ENCODE measurements at regions not wholly inside any gene's neighbourhood (a gene's known extent, or its start where the extent isn't known, plus 50 kb on each side); places are given as distances from the start of the nearest gene placed in this dataset.
A peak's percentile ranks its signal among the peaks of the same experiment; 100 is the strongest.

GRCh38 chr19:28501976-28502375, 711.0 kb downstream of the UQCRFS1 start (continued):
- TF ChIP-seq ZNF398 (tag by site-specific recombination; IDR thresholded peaks at IDR 0.05) (0 out of 2 replicates have a peak, but pooled peaks have one; percentile 39), ZNF133 (tag by site-specific recombination; IDR thresholded peaks at IDR 0.05) (no peak), ZNF701 (tag by site-specific recombination; IDR thresholded peaks at IDR 0.05) (no peak), SP2 (tag by site-specific recombination; IDR thresholded peaks at IDR 0.05) (no peak), ZFHX2 (tag by site-specific recombination; conservative IDR thresholded peaks at IDR 0.05) (0 out of 2 replicates have a peak, but pooled peaks have one; percentile 6), ZNF354C (tag by site-specific recombination; IDR thresholded peaks at IDR 0.05; ENCODE audit: borderline replicate concordance, low read depth) (no peak), ZBTB8A (tag by site-specific recombination; IDR thresholded peaks at IDR 0.05) (no peak), SETDB1 (IDR thresholded peaks at IDR 0.05; ENCODE audit: insufficient read length, low read length) (no peak), ATF2 (tag by site-specific recombination; IDR thresholded peaks at IDR 0.05; ENCODE audit: low read depth) (no peak), ZNF704 (tag by site-specific recombination; IDR thresholded peaks at IDR 0.05) (no peak), ZNF514 (tag by site-specific recombination; IDR thresholded peaks at IDR 0.05) (no peak)

GRCh38 chr19:28500982-28501630, 711.8 kb downstream of the UQCRFS1 start:
- ChIA-PET POLR2A (no interaction called here), CTCF (interaction anchor here (0.7 to 1.3 kb wide), 5 partner anchors 17 to 675 kb away, joined by 3 read pairs; no protein-coding TSS in a partner anchor)
- peaks cover 20% of the 10 kb centered on the region for H3K4me1 ChIP-seq (ENCODE audit: control insufficient read depth, insufficient read depth, low read length)

GRCh38 chr19:28500296-28500695, 712.7 kb downstream of the UQCRFS1 start:
- CTCF ChIA-PET, result interaction anchor here (0.9 kb wide), 1 partner anchor 209 kb away, joined by 3 read pairs; no protein-coding TSS in a partner anchor
- Histone ChIP-seq H3K4me3 (ENCODE audit: low read depth, low read length) (no peak overlapping the region), H3K27ac (ENCODE audit: extremely low read depth, low read depth, low read length) (no peak overlapping the region), H3K36me3 (ENCODE audit: control insufficient read depth in 2 of 2, insufficient read depth in 1 of 2, low read length in 2 of 2) (peaks cover 0 to 9% of the 10 kb centered on the region in 2 experiments; a peak in 2 of 3 replicates), H3K4me1 (ENCODE audit: control insufficient read depth, insufficient read depth, low read length) (peaks cover 20% of the 10 kb centered on the region), H3K9me3 (ENCODE audit: control insufficient read depth, insufficient read depth, low read depth, low read length) (no peaks in the 10 kb centered on the region)
- TF ChIP-seq ZNF398 (tag by site-specific recombination; IDR thresholded peaks at IDR 0.05), result no peak
- TF ChIP-seq ZFP37 (tag by site-specific recombination; IDR thresholded peaks at IDR 0.05), result no peak
- no peak for TF ChIP-seq ZNF112 (tag by site-specific recombination; IDR thresholded peaks at IDR 0.05)
- TF ChIP-seq ZSCAN30 (tag by site-specific recombination; IDR thresholded peaks at IDR 0.05), result no peak
- TF ChIP-seq ZBTB26 (tag by site-specific recombination; optimal IDR thresholded peaks at IDR 0.05), result no peak
- no peak for TF ChIP-seq GLIS1 (tag by site-specific recombination; IDR thresholded peaks at IDR 0.05)
- no peak for TF ChIP-seq ZNF473 (tag by site-specific recombination; IDR thresholded peaks at IDR 0.05)
- no peak for TF ChIP-seq ZNF48 (tag by site-specific recombination; IDR thresholded peaks at IDR 0.05)
- TF ChIP-seq ZNF747 (tag by site-specific recombination; IDR thresholded peaks at IDR 0.05), result no peak
- TF ChIP-seq KLF8 (tag by site-specific recombination; IDR thresholded peaks at IDR 0.05), result no peak
- POLR2A ChIA-PET, result no interaction called here

More at GRCh38 chr19:28500982-28501630, 711.8 kb downstream of the UQCRFS1 start:
- H3K4me3 ChIP-seq (ENCODE audit: low read depth, low read length), result no peak overlapping the region
- peaks cover 0 to 9% of the 10 kb centered on the region in 2 experiments; a peak in 2 of 3 replicates for H3K36me3 ChIP-seq (ENCODE audit: control insufficient read depth in 2 of 2, insufficient read depth in 1 of 2, low read length in 2 of 2)
- no peak overlapping the region for H3K27ac ChIP-seq (ENCODE audit: extremely low read depth, low read depth, low read length)
- H3K9me3 ChIP-seq (ENCODE audit: control insufficient read depth, insufficient read depth, low read depth, low read length), result peaks cover 2% of the 10 kb centered on the region; the same call in 1 of the 2 replicates
- no peak for TF ChIP-seq PBX3 (CRISPR knock-in tag; IDR thresholded peaks at IDR 0.05)
